Endothelial cell of umbilical vein (primary cell): ENCODE measurements at regions not wholly inside any gene's neighbourhood (a gene's known extent, or its start where the extent isn't known, plus 50 kb on each side); places are given as distances from the start of the nearest gene placed in this dataset.

ENCODE experiments used
- BruUV-seq: library from RNA; stranded (reverse); fragments of 400-500 nt; replicated peaks from 2 replicates; lab custom pipeline; 2021; lab: Mats Ljungman, UMichigan
- CTCF ChIA-PET: fragments of 300-600, 350-600 bp; sonication (Branson Sonifier 250); formaldehyde crosslinking; loops from one replicate; lab custom pipeline; 2021; ENCODE audit warnings: antibody characterized with exemption, inconsistent platforms; lab: Charles Lee
- POLR2A ChIA-PET: fragments of 300-600, 350-600 bp; sonication (Branson Sonifier 250); formaldehyde crosslinking; loops from one replicate; lab custom pipeline; 2021; ENCODE audit warnings: antibody characterized with exemption, inconsistent platforms; lab: Charles Lee
- DNase-seq: peaks from one replicate; pipeline ENCODE4 v3.0.0-alpha.2; 2011; ENCODE audit warnings: low read depth, low spot score
- FAIRE-seq: peaks from 2 replicates; lab custom pipeline; 2011; peaks lifted over from hg19 to GRCh38; lab: Jason Lieb, UNC
- H2AFZ ChIP-seq: 2 replicates; pipeline ENCODE4 v1.6.0; 2012; ENCODE audit warnings: low read depth, low read length, control low read depth, inconsistent platforms
- H3K27ac ChIP-seq: 2 replicates; pipeline ENCODE4 v1.5.1; 2011; ENCODE audit warnings: low read depth, mild to moderate bottlenecking, control low read depth, low read length, moderate library complexity; ENCODE audit not compliant: insufficient read depth
- H3K27me3 ChIP-seq, 2 experiments: 2 replicates each; pipeline versions ENCODE4 v1.6.0 to v1.6.1; 2011; ENCODE audit warnings: low read length in 2 of 2, mixed read lengths in 1 of 2; ENCODE audit not compliant: control insufficient read depth in 2 of 2, insufficient read depth in 2 of 2
- H3K36me3 ChIP-seq, 2 experiments: 2 replicates in 1 of 2; 3 replicates in 1 of 2; pipeline ENCODE4 v1.5.1; 2011; ENCODE audit warnings: low read length in 2 of 2, mild to moderate bottlenecking in 1 of 2, moderate library complexity in 1 of 2; ENCODE audit not compliant: control insufficient read depth in 2 of 2, insufficient read depth in 2 of 2; ENCODE audit errors: extremely low read depth in 1 of 2
- H3K4me1 ChIP-seq: 3 replicates; pipeline ENCODE4 v1.5.1; 2011; ENCODE audit warnings: mild to moderate bottlenecking, low read length; ENCODE audit not compliant: control insufficient read depth, insufficient read depth; ENCODE audit errors: extremely low read depth
- H3K4me2 ChIP-seq: 2 replicates; pipeline ENCODE4 v1.6.1; 2011; ENCODE audit warnings: low read length, control low read depth, mixed read lengths; ENCODE audit not compliant: insufficient read depth
- H3K4me3 ChIP-seq, 3 experiments: fragments of 200-600 bp in 1 of 3; sonication (generic), shearing (Covaris generic) in 1 of 3; replicated peaks in 1 of 3; 2 replicates each; pipeline ENCODE4 v1.5.1; 2011 to 2016; ENCODE audit warnings: control low read depth in 3 of 3, low read length in 3 of 3, mild to moderate bottlenecking in 2 of 3, inconsistent platforms in 1 of 3, low read depth in 1 of 3, moderate library complexity in 1 of 3; ENCODE audit not compliant: insufficient read depth in 1 of 3
- H3K79me2 ChIP-seq: 2 replicates; pipeline ENCODE4 v1.6.0; 2012; ENCODE audit warnings: low read length, inconsistent platforms; ENCODE audit not compliant: control insufficient read depth, insufficient read depth
- H3K9ac ChIP-seq: replicated peaks from 2 replicates; pipeline ENCODE3; 2011; ENCODE audit warnings: low read length, control low read depth; ENCODE audit not compliant: insufficient read depth; ENCODE audit errors: extremely low read depth
- H3K9me1 ChIP-seq: replicated peaks from 3 replicates; pipeline ENCODE4 v1.6.0; 2011; ENCODE audit warnings: mild to moderate bottlenecking, low read length; ENCODE audit not compliant: control insufficient read depth, insufficient read depth; ENCODE audit errors: extremely low read depth
- H3K9me3 ChIP-seq: replicated peaks from 2 replicates; pipeline ENCODE4 v1.5.1; 2012; ENCODE audit warnings: low read length, inconsistent platforms; ENCODE audit not compliant: control insufficient read depth, insufficient read depth
- H4K20me1 ChIP-seq: replicated peaks from 2 replicates; pipeline ENCODE3; 2011; ENCODE audit warnings: mild to moderate bottlenecking, low read length; ENCODE audit not compliant: control insufficient read depth, insufficient read depth; ENCODE audit errors: extremely low read depth
- CTCF ChIP-seq, 2 donors: IDR thresholded peaks; 1 replicate in 1 of 2; 2 replicates in 1 of 2; pipeline ENCODE4 v1.5.1; 2011; ENCODE audit warnings: low read length in 2 of 2, mild to moderate bottlenecking in 2 of 2, moderate library complexity in 2 of 2, control low read depth in 1 of 2, inconsistent platforms in 1 of 2, low read depth in 1 of 2; ENCODE audit not compliant: insufficient read depth in 1 of 2; ENCODE audit errors: extremely low read depth in 1 of 2
- EZH2 ChIP-seq: IDR thresholded peaks from 2 replicates; pipeline ENCODE4 v1.6.1; 2012; ENCODE audit warnings: borderline replicate concordance, low read depth, mild to moderate bottlenecking, moderate library complexity, low read length, inconsistent platforms; ENCODE audit not compliant: severe bottlenecking
- GATA2 ChIP-seq: IDR thresholded peaks from 2 replicates; pipeline ENCODE4 v1.7.0; 2011; ENCODE audit warnings: low read depth, mild to moderate bottlenecking, moderate library complexity, mixed read lengths, low read length; ENCODE audit not compliant: insufficient read length, insufficient read depth
- JUN ChIP-seq: IDR thresholded peaks from 2 replicates; pipeline ENCODE4 v1.6.1; 2011; ENCODE audit warnings: borderline replicate concordance, low read depth; ENCODE audit not compliant: insufficient read length, insufficient read depth
- MAX ChIP-seq: IDR thresholded peaks from 2 replicates; pipeline ENCODE4 v1.6.1; 2011; ENCODE audit not compliant: insufficient read depth, insufficient read length
- MYC ChIP-seq: IDR thresholded peaks from one replicate; pipeline ENCODE4 v1.6.1; 2011; ENCODE audit warnings: mild to moderate bottlenecking, low read depth, low read length
- POLR2A ChIP-seq: IDR thresholded peaks from 2 replicates; pipeline ENCODE4 v1.6.1; 2012; ENCODE audit warnings: low read depth, mild to moderate bottlenecking, control low read depth, low read length
- POLR2AphosphoS5 ChIP-seq: IDR thresholded peaks from 2 replicates; pipeline ENCODE4 v1.6.1; 2012; ENCODE audit warnings: low read depth, mild to moderate bottlenecking, control low read depth, low read length, moderate library complexity; ENCODE audit not compliant: insufficient read depth
- dilution Hi-C: fragments of 300-500 bp; cut with MboI; formaldehyde crosslinking; loops from one replicate; pipeline ENCODE4 v1.15.0; 2019; ENCODE audit warnings: low sequenced_read_pairs; ENCODE audit not compliant: extremely low pct_ligation_motif_present
- intact Hi-C: fragments of 100-400 bp; cut with micrococcal nuclease; formaldehyde crosslinking; loops from one replicate; pipeline ENCODE4 v1.10.0; 2022

GRCh38 chr4:31783311-31783710, 1063.1 kb downstream of the PCDH7 start:
- Histone ChIP-seq H3K4me3 (no peak overlapping the region), H3K27me3 (no peaks in the 10 kb centered on the region), H2AFZ (no peak overlapping the region), H3K4me1 (no peaks in the 10 kb centered on the region), H4K20me1 (no peaks in the 10 kb centered on the region), H3K9ac (no peak overlapping the region), H3K9me1 (no peaks in the 10 kb centered on the region), H3K9me3 (no peaks in the 10 kb centered on the region), H3K36me3 (no peaks in the 10 kb centered on the region), H3K79me2 (no peaks in the 10 kb centered on the region), H3K4me2 (no peak overlapping the region), H3K27ac (no peak overlapping the region)
- POLR2A ChIA-PET: no interaction called here
- no TSS peak for BruUV-seq
- intact Hi-C loops (no loop called here), dilution Hi-C loops (no loop called here)
- DNase-seq (no peak), FAIRE-seq (no peak)
- CTCF ChIA-PET: interaction anchor here (0.7 kb wide), 1 partner anchor 15 kb away, joined by 3 read pairs; no protein-coding TSS in a partner anchor
- TF ChIP-seq EZH2 (no peak), CTCF (IDR thresholded peaks at IDR 0.05; ENCODE audit: extremely low read depth in 1 of 2, insufficient read depth in 1 of 2, low read depth in 1 of 2, low read length in 2 of 2) (no peak), JUN (no peak), MAX (no peak), POLR2A (no peak), MYC (no peak), POLR2AphosphoS5 (no peak), GATA2 (no peak)
